ENCODE measurements at regions not wholly inside any gene's neighbourhood (a gene's known extent, or its start where the extent isn't known, plus 50 kb on each side); places are given as distances from the start of the nearest gene placed in this dataset.

DNA sequence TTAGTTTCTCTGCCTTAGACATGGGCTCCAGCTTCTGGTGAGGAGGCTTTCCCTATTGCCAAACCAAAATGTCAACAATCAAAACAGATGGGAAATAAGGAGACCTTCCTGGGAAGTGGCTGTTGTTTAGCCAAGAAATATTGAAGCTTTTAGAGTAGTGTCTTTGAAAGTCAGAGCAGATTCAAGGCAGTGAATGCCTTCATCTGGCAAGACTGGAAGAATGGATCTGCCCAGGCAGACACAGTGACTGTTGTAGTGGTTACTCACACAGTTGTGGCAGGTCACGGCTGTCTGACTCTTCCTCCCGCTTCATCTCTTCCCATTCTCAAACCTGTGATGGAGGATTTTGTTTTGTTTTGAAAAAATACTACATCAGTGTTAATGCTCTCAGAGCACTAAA lies 154.1 kb upstream of the ADO start:
- CTCF ChIA-PET, result no interaction called here
- DNase-seq (ENCODE audit: low spot score), result no peak
- no peak overlapping the region for H3K27ac ChIP-seq
- TF ChIP-seq, protein P1, sequence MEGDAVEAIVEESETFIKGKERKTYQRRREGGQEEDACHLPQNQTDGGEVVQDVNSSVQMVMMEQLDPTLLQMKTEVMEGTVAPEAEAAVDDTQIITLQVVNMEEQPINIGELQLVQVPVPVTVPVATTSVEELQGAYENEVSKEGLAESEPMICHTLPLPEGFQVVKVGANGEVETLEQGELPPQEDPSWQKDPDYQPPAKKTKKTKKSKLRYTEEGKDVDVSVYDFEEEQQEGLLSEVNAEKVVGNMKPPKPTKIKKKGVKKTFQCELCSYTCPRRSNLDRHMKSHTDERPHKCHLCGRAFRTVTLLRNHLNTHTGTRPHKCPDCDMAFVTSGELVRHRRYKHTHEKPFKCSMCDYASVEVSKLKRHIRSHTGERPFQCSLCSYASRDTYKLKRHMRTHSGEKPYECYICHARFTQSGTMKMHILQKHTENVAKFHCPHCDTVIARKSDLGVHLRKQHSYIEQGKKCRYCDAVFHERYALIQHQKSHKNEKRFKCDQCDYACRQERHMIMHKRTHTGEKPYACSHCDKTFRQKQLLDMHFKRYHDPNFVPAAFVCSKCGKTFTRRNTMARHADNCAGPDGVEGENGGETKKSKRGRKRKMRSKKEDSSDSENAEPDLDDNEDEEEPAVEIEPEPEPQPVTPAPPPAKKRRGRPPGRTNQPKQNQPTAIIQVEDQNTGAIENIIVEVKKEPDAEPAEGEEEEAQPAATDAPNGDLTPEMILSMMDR (conservative IDR thresholded peaks at IDR 0.05; ENCODE audit: low read depth), result no peak
- POLR2A ChIA-PET (ENCODE audit: low non-redundant PET), result no interaction called here

DNA sequence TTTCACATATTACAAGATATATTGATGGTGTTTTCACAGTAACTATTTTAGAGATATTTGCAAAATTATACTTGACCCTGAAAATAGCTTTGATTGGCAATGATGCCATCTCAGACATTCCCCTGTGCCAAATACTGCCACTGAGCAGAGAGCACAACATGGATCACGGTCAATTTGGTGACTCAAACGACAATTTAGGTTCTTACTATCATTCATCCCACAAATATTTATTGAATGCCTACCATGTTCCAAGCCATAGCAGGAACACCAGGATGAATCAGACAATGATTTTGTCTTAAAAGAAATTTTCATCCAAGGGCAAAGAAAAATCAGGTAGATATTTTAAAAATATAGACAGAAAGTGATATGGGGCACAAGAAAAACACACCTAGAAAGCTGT lies 153.2 kb upstream of the ADO start:
- DNase-seq (ENCODE audit: low spot score), result no peak
- H3K27ac ChIP-seq, result no peak overlapping the region
- ChIA-PET POLR2A (ENCODE audit: low non-redundant PET) (no interaction called here), CTCF (no interaction called here)
- TF ChIP-seq, protein P1 (conservative IDR thresholded peaks at IDR 0.05; ENCODE audit: low read depth), result no peak

DNA sequence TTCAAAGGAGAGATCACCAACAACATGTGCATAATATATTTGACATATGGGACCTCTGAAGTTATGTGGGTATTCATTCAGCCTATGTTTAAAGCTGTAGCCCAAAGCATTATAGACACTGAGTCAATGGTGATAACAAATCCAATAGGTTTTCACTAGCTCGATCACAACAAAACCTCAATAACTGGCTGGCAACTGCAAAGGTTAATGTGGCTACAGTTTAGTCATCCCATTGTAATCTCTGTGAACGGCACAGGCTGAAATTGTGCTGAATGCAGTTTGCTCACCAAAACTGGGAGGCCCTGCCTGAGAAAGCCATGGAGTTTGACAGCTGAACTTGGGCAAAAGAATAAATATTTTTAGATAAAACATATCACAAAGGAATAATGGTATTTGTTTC lies 152.4 kb upstream of the ADO start:
- CTCF ChIA-PET, result no interaction called here
- TF ChIP-seq, protein P1 (conservative IDR thresholded peaks at IDR 0.05; ENCODE audit: low read depth), result no peak
- no peak for DNase-seq (ENCODE audit: low spot score)
- no peak overlapping the region for H3K27ac ChIP-seq
- POLR2A ChIA-PET (ENCODE audit: low non-redundant PET), result no interaction called here

DNA sequence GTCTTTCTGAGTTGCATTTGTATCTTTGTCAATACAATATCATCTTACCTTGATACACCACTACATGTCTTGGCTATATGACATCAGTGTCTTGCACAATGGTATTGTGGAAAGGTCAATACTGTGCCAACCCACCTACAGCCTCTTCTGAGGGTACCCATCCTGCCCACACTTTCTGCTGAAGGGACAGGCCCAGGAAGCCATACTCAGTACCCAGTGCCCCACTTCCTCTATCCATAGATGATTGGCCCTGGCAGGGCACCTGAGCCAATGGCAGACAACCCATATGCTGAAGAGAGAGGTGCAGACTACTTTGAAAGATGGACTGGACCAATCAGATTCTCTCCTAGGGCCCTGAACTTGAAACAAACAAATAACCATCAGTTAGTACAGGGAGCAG lies 152.0 kb upstream of the ADO start:
- ChIA-PET POLR2A (ENCODE audit: low non-redundant PET) (no interaction called here), CTCF (no interaction called here)
- TF ChIP-seq, protein P1 (conservative IDR thresholded peaks at IDR 0.05; ENCODE audit: low read depth), result no peak
- DNase-seq (ENCODE audit: low spot score), result no peak
- no peak overlapping the region for H3K27ac ChIP-seq

DNA sequence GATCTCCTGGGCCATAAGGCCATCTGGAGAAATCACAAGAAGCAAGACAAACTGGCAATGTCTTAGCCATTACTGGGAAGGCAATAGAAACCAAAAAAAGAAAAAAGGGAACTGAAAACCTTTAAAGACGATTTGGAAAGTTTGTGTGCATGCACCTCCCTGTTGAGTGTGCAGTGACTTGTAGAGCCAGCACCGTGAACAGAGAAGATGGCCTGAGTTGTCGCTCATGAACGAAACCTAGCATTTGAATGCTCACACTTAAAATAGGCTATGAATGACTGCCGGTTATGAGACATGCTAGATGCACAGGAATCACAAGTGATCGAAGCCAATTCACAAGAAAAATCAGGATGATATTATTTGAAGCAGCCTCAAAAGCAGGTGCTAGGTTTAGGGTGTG lies 151.3 kb upstream of the ADO start:
- H3K27ac ChIP-seq, result no peak overlapping the region
- ChIA-PET POLR2A (ENCODE audit: low non-redundant PET) (no interaction called here), CTCF (no interaction called here)
- TF ChIP-seq, protein P1 (conservative IDR thresholded peaks at IDR 0.05; ENCODE audit: low read depth), result no peak
- no peak for DNase-seq (ENCODE audit: low spot score)

DNA sequence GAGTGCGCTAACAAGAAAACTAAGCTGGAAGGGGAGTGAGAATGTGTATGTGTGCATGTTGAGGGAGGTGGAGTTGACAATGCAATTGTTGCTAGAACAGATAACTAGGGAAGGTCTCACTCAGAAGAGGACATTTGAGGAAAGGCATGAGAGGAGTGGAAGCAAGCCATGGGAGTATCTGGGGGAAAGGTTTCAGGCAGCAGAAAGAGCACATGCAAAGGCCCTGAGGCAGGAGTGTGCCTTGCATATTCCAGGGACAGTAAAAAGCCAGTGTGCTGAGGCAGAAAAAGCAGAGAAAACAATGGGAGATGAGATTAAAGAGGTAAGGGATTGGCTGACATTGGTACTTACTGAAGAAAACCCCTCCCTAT lies 149.6 kb upstream of the ADO start:
- ChIA-PET CTCF (interaction anchor here (0.7 kb wide), 1 partner anchor 164 kb away, joined by 4 read pairs; no protein-coding TSS in a partner anchor), POLR2A (ENCODE audit: low non-redundant PET) (no interaction called here)
- no peak for DNase-seq (ENCODE audit: low spot score)
- TF ChIP-seq, protein P1 (conservative IDR thresholded peaks at IDR 0.05; ENCODE audit: low read depth), result no peak
- no peak overlapping the region for H3K27ac ChIP-seq

All from RWPE1 (cell line).